K562 (cell line): ENCODE measurements at regions not wholly inside any gene's neighbourhood (a gene's known extent, or its start where the extent isn't known, plus 50 kb on each side); places are given as distances from the start of the nearest gene placed in this dataset.

Experiments used
- ATAC-seq: fragments of 200-7000 bp; cut with Tn5 transposase; 3 replicates; pipeline ENCODE4 v1.9.1; 2020; ENCODE audit warnings: moderate library complexity
- BruUV-seq: library from RNA; stranded (reverse); fragments of 400-500 nt; replicated peaks from 2 replicates; lab custom pipeline; 2021; lab: Mats Ljungman, UMichigan
- CTCF ChIA-PET: fragments of 300-600 bp; formaldehyde crosslinking; extraction: SDS; loops from one replicate; lab custom pipeline; 2021; ENCODE audit warnings: low intra/inter-chr PET ratio; lab: Yijun Ruan, JAX
- POLR2A ChIA-PET: fragments of 300-600, 350-650 bp; sonication (Branson Sonifier 250); formaldehyde crosslinking; extraction: SDS; loops from one replicate; lab custom pipeline; 2021; ENCODE audit warnings: antibody characterized with exemption, inconsistent platforms; lab: Yijun Ruan, JAX
- DNase-seq, 4 experiments: peaks; one replicate each; pipeline versions ENCODE4 v3.0.0 to v3.0.0-alpha.2; 2011 to 2018; ENCODE audit warnings: low spot score in 3 of 4, mixed read lengths in 3 of 4; ENCODE audit errors: extremely low read depth in 1 of 4
- FAIRE-seq: peaks from 2 replicates; lab custom pipeline; 2011; peaks lifted over from hg19 to GRCh38; lab: Jason Lieb, UNC
- H2AFZ ChIP-seq: 2 replicates; pipeline ENCODE4 v1.6.0; 2011; ENCODE audit warnings: low read depth, low read length, control low read depth, inconsistent platforms
- H3K27ac ChIP-seq: fragments of 200-600 bp; 3 replicates; pipeline ENCODE4 v1.8.0; 2011; ENCODE audit warnings: low read depth, mild to moderate bottlenecking, control low read depth, inconsistent platforms, low read length, moderate library complexity, mixed read lengths; ENCODE audit errors: extremely low read depth
- H3K27me3 ChIP-seq, 2 experiments: fragments of 300-600 bp in 1 of 2; 2 replicates in 1 of 2; 3 replicates in 1 of 2; pipeline versions ENCODE4 v1.6.0 to v1.8.0; 2011; ENCODE audit warnings: inconsistent platforms in 2 of 2, low read length in 2 of 2, mild to moderate bottlenecking in 1 of 2, mixed read lengths in 1 of 2, moderate library complexity in 1 of 2; ENCODE audit not compliant: control insufficient read depth in 2 of 2, insufficient read depth in 2 of 2
- H3K36me3 ChIP-seq: fragments of 300-600 bp; 3 replicates; pipeline ENCODE4 v1.8.0; 2011; ENCODE audit warnings: mild to moderate bottlenecking, low read length, inconsistent platforms; ENCODE audit not compliant: control insufficient read depth, insufficient read depth
- H3K4me1 ChIP-seq, 2 experiments: fragments of 200-600 bp in 1 of 2; replicated peaks in 1 of 2; 2 replicates in 1 of 2; 3 replicates in 1 of 2; pipeline versions ENCODE4 v1.5.1 to v1.8.0; 2011; ENCODE audit warnings: inconsistent platforms in 2 of 2, low read length in 2 of 2, mild to moderate bottlenecking in 1 of 2, mixed read lengths in 1 of 2, moderate library complexity in 1 of 2; ENCODE audit not compliant: control insufficient read depth in 2 of 2, insufficient read depth in 2 of 2
- H3K4me2 ChIP-seq: 2 replicates; pipeline ENCODE4 v1.6.1; 2011; ENCODE audit warnings: low read length, control low read depth, inconsistent platforms, mixed read lengths; ENCODE audit not compliant: insufficient read depth
- H3K4me3 ChIP-seq: fragments of 200-600 bp; sonication (generic), shearing (Covaris generic); 2 replicates; pipeline ENCODE4 v1.5.1; 2016; ENCODE audit warnings: control low read depth, inconsistent platforms
- H3K79me2 ChIP-seq: fragments of 200-600 bp; 3 replicates; pipeline ENCODE4 v1.8.0; 2011; ENCODE audit warnings: low read length, inconsistent platforms; ENCODE audit not compliant: control insufficient read depth, insufficient read depth
- H3K9ac ChIP-seq, 2 experiments: 2 replicates each; pipeline versions ENCODE4 v1.6.0 to v1.6.1; 2011; ENCODE audit warnings: low read depth in 2 of 2, low read length in 2 of 2, control low read depth in 1 of 2, inconsistent platforms in 1 of 2, mild to moderate bottlenecking in 1 of 2, mixed read lengths in 1 of 2; ENCODE audit not compliant: insufficient read depth in 1 of 2
- H3K9me1 ChIP-seq: one replicate; pipeline ENCODE4 v1.6.0; 2011; ENCODE audit warnings: inconsistent platforms, mild to moderate bottlenecking, low read length, moderate library complexity; ENCODE audit not compliant: control insufficient read depth, insufficient read depth
- H3K9me3 ChIP-seq: replicated peaks from 2 replicates; pipeline ENCODE4 v1.5.1; 2011; ENCODE audit warnings: low read depth, low read length, inconsistent platforms; ENCODE audit not compliant: control insufficient read depth, insufficient read depth
- H4K20me1 ChIP-seq: replicated peaks from 2 replicates; pipeline ENCODE4 v1.6.1; 2011; ENCODE audit warnings: low read length, inconsistent platforms, mixed read lengths; ENCODE audit not compliant: control insufficient read depth, insufficient read depth
- ARID2 ChIP-seq: fragments of 450-650 bp; IDR thresholded peaks from 2 replicates; pipeline ENCODE4 v1.6.1; 2017; ENCODE audit warnings: antibody characterized with exemption, mild to moderate bottlenecking
- ATF7 ChIP-seq: fragments of 450-650 bp; IDR thresholded peaks from 2 replicates; pipeline ENCODE4 v1.7.1; 2014; ENCODE audit warnings: mild to moderate bottlenecking, moderate library complexity
- CBX3 ChIP-seq, 2 experiments: IDR thresholded peaks; 1 replicate in 1 of 2; 2 replicates in 1 of 2; pipeline ENCODE4 v1.6.1; 2012; ENCODE audit warnings: inconsistent platforms in 2 of 2, low read length in 2 of 2, borderline replicate concordance in 1 of 2, control low read depth in 1 of 2
- JUNB ChIP-seq: fragments of 450-650 bp; formaldehyde crosslinking; conservative IDR thresholded peaks from 2 replicates; pipeline ENCODE4 v1.4.0; 2020; ENCODE audit warnings: mild to moderate bottlenecking
- KDM4B ChIP-seq, 2 experiments: fragments of 450-650 bp in 1 of 2; sonication (generic) in 1 of 2; IDR thresholded peaks; 2 replicates each; pipeline ENCODE4 v1.6.1; 2016 to 2017; ENCODE audit warnings: borderline replicate concordance in 2 of 2, antibody characterized with exemption in 1 of 2, low read depth in 1 of 2, mild to moderate bottlenecking in 1 of 2
- MCM7 ChIP-seq, 2 experiments: fragments of 450-650 bp; IDR thresholded peaks; 2 replicates each; pipeline ENCODE4 v1.6.1; 2016 to 2018
- PHF20 ChIP-seq: fragments of 450-650 bp; IDR thresholded peaks from 2 replicates; pipeline ENCODE4 v1.6.1; 2018; ENCODE audit not compliant: partially characterized antibody
- PKNOX1 ChIP-seq: fragments of 450-650 bp; IDR thresholded peaks from 2 replicates; pipeline ENCODE4 v1.6.1; 2016
- SRSF9 ChIP-seq: fragments of 200-400 bp; formaldehyde crosslinking; IDR thresholded peaks from 2 replicates; pipeline ENCODE4 v1.6.1; 2017; ENCODE audit warnings: low read depth, low read length, borderline replicate concordance
- TAL1 ChIP-seq: fragments of 450-650 bp; IDR thresholded peaks from 2 replicates; pipeline ENCODE4 v1.6.1; 2016; ENCODE audit warnings: mild to moderate bottlenecking
- ZBTB2 ChIP-seq: fragments of 450-650 bp; IDR thresholded peaks from 2 replicates; pipeline ENCODE4 v1.6.1; 2016; ENCODE audit warnings: antibody characterized with exemption
- ZNF239 ChIP-seq: fragments of 250-450 bp; sonication (Bioruptor Pico); IDR thresholded peaks from 2 replicates; pipeline ENCODE4 v1.4.0; 2020; ENCODE audit warnings: mild to moderate bottlenecking
- ZNF263 ChIP-seq: sonication (generic); formaldehyde crosslinking; IDR thresholded peaks from 2 replicates; pipeline ENCODE4 v1.8.0; 2022; ENCODE audit warnings: mild to moderate bottlenecking, missing genetic modification reagents, borderline replicate concordance
- ZNF57 ChIP-seq: fragments of 450-650 bp; formaldehyde crosslinking; IDR thresholded peaks from 2 replicates; pipeline ENCODE4 v1.4.0; 2020; ENCODE audit warnings: mild to moderate bottlenecking, moderate library complexity
- WGBS: fragments of 100-300 bp; shearing (Covaris generic); methylation state at CpG from one replicate; pipeline ENCODE4 v1.1.6; 2016; ENCODE audit warnings: low coverage, mixed read lengths; ENCODE audit not compliant: insufficient coverage; ENCODE audit errors: missing lambda C conversion rate; 5-methylcytosine and 5-hydroxymethylcytosine counted together
- in situ Hi-C: fragments of 300-500 bp; cut with MboI; formaldehyde crosslinking; loops from 4 replicates; pipeline ENCODE4 v1.15.0; 2018; ENCODE audit warnings: inconsistent platforms, mixed read lengths
- intact Hi-C: fragments of 100-400 bp; cut with micrococcal nuclease; formaldehyde crosslinking; loops from 2 replicates; pipeline ENCODE4 v1.14.2; 2022

- in situ Hi-C loops (no loop called here), intact Hi-C loops (no loop called here)
- H3K27ac ChIP-seq, result no peak overlapping the region
- no peak overlapping the region for H2AFZ ChIP-seq
- BruUV-seq, result no TSS peak
- ChIA-PET CTCF (no interaction called here), POLR2A (interaction anchor here (0.9 kb wide), 1 partner anchor 50 kb away, joined by 3 read pairs; the partner anchor contains the start of gene TMEM106B)
- TF ChIP-seq PKNOX1, result no peak
- TF ChIP-seq ZBTB2, result no peak
- TF ChIP-seq ARID2, result no peak
- TF ChIP-seq ZNF263, result no peak
- TF ChIP-seq KDM4B (IDR thresholded peaks at IDR 0.05; ENCODE audit: borderline replicate concordance in 2 of 2, low read depth in 1 of 2), result no peak
- no peak for TF ChIP-seq ZNF239 (CRISPR knock-in tag)
- no peak for TF ChIP-seq TAL1
- TF ChIP-seq CBX3 (IDR thresholded peaks at IDR 0.05; ENCODE audit: borderline replicate concordance in 1 of 2, low read length in 2 of 2), result no peak
- TF ChIP-seq ATF7, result no peak
- TF ChIP-seq ZNF57 (CRISPR knock-in tag), result no peak
- TF ChIP-seq MCM7 (IDR thresholded peaks at IDR 0.05), result no peak
- TF ChIP-seq PHF20, result no peak
- TF ChIP-seq JUNB (CRISPR knock-in tag), result no peak
- no peak for TF ChIP-seq SRSF9
- no peaks in the 10 kb centered on the region for H3K9me3 ChIP-seq
- 0% methylated on average over 2 of the region's 2 CpGs for WGBS
- H4K20me1 ChIP-seq, result no peaks in the 10 kb centered on the region
- FAIRE-seq (no peak), ATAC-seq (no peak), DNase-seq (no peak)
- no peak overlapping the region for H3K4me2 ChIP-seq
- H3K36me3 ChIP-seq, result no peaks in the 10 kb centered on the region
- no peaks in the 10 kb centered on the region for H3K27me3 ChIP-seq
- no peak overlapping the region for H3K9ac ChIP-seq
- H3K4me1 ChIP-seq, result no peaks in the 10 kb centered on the region
- H3K9me1 ChIP-seq, result no peaks in the 10 kb centered on the region
- H3K79me2 ChIP-seq, result no peaks in the 10 kb centered on the region
- no peak overlapping the region for H3K4me3 ChIP-seq
Measured at GRCh38 chr7:12161146-12161545, 49.9 kb upstream of the TMEM106B start.
